Stimulated activated CD4-positive, alpha-beta T cell treated with anti-CD3 and anti-CD28 coated beads, TNF-alpha, amount 100 ng/mL, for 4 hours (primary cell): ENCODE measurements at regions not wholly inside any gene's neighbourhood (a gene's known extent, or its start where the extent isn't known, plus 50 kb on each side); places are given as distances from the start of the nearest gene placed in this dataset.
"Not testable (repeated sequence)": the region's sequence is repeated elsewhere in the genome, so short reads cannot be mapped to it uniquely, and the experiment has no call there.

Experiments used
- DNase-seq, 3 experiments: peaks; one replicate each; pipeline ENCODE4 v3.0.0-alpha.2; 2020; ENCODE audit warnings: low read depth in 3 of 3

DNA sequence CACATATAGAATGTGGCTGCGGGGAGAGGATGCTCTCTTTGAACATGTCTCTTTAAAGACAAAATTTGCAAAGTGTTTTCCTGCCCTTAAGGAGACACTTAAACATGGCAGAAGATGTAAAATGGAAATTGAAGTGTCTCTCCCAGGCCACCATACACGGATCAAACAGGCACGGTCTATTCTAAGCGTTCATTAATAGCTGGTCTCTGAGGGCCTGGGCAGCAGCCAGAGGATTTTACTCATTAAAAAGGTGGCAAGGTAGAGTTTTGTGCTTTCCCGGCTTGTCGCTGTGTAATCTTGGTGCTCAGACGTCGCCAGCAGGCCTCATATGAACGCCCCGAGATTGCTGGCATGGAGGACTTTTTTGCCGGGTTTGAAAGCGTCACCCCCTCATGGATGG lies 205.5 kb downstream of the EMX2 start:
- DNase-seq, result no peak

DNA sequence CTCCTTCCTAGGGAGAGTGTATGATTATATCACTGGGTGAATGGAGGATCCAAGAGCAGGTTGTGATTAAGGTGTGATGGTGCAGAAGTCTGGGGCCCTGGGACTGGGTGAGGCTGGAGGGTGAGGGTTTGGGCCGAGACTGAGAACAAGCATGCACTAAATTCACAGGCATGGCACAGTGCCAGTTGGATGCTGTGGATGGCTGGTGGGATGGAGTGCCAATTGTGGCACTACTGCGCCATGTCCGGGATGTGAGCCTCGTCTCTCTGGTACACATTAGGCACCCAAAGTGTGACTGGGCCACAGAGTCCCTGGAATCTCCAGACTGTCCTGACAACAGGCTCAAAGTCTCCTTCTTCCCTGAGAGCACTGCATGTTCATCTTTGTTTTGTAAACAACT lies 208.1 kb downstream of the EMX2 start:
- no peak for DNase-seq

DNA sequence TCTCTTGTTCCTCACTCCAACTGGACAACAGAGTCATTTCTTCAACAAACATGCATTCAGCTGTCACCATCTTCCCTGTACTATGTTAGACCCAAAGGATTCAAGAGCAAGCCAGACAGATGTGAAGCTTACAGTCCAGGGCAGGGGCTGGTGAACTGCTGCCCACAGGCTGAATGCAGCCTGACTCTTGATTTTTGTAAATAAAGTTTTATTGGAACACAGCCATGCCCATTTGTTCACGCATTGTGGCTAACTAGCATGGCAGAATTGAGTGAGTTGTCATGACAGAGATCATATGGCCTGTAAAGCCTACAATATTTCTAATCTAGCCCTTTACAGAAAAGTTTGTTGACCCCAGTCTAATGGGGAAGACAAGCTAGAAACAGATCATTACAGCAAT lies 208.7 kb downstream of the EMX2 start:
- DNase-seq, result no peak

DNA sequence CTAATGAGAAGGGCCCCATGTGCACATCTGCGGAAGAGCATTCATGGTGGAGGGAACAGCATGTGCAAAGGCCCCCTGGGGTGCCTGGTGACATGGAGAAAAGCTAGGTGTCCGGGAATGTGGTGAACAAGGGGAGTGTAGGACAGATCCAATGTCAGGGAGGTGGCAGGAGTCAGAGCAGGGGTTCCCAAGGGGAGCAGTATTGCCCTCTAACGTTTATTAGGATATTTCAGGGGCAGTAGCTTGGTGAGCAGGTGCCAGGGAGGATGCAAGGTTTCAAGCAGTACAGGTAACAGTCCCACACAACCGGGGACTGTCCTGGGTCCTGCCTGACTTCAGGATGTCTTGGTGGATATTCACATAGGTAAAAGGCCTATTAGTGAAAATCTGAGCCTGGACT lies 209.6 kb downstream of the EMX2 start:
- DNase-seq, result no peak

DNA sequence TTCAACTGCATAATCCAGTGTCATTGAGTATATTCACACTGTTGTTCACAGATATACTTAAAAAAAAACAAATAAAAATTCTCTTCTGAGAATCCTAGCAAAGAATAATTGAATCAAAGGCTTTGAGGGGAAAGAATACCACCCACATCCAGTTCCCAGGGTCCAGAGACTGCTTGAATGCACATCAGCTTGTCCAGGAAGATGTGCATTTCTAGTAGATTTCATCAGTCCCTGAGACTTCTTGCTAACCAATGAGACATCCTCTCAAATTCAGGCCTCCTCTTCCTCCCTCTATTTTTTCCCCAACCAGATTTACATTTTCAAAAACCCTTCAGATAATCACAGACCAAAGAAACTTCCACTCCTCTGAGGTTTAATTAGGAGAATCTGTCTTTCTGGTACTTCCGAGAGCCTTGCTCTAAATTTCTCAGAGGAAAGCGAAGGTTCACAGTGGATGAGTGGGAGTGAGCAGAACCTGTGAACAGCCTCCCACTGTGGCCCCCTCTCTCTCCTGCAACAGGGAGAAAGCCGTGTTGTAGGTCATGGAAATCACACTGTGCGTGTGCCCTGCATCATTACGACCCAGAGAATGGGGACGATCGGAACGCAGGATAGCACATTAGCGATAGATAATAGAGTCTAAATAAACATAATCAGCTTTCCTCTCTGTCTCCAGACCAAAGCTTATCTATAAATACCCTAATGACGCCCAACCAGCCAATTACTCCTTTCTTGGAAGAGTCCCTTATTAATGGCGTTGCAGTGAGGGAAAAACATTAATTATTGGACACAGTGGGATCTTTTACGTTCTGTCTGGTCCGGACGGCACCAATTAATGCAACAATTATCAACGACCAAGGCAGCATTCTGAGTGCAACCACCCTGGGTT lies 212.5 kb downstream of the EMX2 start:
- DNase-seq, result no peak

DNA sequence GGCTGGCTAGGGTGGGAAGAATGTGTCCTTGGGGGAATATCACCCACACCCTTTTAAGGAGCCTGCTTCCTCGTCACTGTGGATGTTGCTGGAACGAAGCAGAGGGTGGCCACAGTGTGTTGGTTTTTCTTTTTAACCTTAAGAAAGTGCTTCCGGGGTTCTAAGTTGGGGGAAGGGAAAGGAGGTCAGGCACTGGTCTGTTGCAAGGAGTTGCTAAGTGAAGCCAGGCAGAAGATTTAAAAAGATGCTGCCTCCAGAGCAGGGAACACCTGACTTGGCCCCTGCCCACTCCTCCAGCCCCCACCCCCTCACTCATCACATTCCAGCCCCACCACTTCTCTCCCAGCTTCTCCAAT lies 213.1 kb downstream of the EMX2 start:
- no peak for DNase-seq

DNA sequence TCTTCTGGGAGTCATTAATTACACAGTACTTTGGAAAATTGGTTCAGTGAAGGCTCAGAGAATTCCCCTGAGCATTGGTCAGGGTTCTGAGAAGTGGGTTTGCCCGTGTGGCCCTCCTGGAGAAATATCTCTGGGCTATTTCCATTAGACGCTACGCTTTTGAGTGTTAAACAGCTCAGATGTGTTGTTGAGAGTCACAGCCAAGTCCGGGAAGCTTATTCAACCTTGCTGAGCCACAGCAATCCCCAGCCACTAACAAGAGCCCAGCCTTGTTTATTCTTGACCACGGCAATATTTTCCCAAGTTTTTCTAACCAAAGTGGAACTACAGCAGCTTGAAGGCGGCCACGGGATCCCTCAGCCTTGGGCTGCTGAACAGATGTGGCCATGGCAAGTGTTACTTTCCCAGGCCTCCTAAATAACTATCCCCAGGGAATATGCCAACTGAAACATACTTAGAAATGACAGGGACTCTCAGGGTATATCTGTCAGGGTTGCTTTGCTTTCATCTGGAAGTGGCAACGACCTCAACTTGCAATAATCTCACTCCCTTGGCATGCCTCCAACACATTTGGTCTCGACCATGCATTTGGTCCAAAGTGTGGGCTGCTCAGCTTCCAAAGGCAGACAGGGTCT lies 214.7 kb downstream of the EMX2 start:
- no peak for DNase-seq

DNA sequence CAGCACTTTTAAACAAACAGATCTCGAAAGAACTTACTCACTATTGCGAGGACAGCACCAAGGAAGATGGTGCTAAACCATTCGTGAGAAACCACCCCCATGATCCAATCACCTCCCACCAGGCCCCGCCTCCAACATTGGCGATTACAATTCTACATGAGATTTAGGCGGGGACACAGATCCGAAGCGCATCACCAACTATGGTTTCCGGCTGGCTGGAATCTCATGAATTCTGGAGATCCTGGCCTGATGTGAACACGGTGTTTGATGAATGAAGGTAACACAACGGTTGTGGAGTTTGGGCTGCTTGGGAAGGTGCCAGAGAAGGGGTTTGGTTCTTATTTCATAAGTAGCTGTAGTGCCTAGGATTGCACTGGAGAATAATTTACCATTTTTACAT lies 216.7 kb downstream of the EMX2 start:
- no peak for DNase-seq

DNA sequence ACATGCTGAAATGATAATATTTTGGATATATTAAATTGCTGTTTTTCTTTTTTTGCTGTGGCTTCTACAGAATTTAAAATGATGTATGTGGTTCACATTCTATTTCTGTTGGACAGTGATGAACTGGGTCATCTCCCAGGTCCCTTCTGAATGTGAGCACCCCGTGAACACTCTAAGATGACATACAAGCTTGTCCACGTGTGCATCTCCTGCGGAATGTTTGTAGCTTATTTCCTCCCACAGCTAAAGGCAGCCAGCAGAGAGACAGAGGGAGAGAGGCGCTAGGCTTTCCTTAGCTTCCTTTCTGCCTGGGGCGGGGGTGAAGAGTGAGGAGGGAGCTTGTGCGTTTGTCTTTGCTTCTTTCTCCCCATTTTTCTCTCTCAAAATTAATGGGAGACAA lies 219.1 kb downstream of the EMX2 start:
- DNase-seq, result no peak

DNA sequence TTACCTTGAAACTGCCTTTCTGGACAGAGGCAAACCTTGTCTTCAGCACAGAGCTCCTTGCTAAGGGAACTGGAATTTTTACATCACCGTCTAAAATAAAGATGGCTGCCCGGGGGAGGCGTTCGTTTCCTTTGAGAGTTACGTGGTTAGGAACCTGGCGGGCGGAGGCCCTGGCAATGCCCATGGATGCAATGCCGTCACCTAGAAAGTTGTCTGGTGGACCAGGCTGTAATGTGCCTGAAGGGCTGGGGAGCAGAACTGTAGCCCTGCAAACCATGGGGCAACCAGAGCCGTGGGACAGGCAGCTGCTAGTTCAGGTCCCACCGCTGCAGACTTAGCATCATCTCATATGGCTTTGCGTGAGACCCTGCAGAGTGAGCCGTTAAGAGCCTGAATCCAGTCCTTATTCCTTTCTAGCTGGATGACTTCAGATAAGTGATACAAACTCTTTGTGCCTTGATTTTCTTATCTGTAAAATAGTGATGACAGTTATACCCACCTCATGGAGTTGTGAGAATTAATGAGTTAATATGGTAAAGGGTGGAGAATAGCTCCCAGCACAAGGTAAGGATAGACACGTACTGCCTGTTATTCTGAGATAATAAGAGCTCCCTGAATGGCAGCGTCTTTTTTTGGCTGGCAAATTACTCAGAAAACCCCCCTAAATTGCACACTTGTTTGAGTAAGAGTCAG lies 219.7 kb downstream of the EMX2 start:
- DNase-seq, result no peak

DNA sequence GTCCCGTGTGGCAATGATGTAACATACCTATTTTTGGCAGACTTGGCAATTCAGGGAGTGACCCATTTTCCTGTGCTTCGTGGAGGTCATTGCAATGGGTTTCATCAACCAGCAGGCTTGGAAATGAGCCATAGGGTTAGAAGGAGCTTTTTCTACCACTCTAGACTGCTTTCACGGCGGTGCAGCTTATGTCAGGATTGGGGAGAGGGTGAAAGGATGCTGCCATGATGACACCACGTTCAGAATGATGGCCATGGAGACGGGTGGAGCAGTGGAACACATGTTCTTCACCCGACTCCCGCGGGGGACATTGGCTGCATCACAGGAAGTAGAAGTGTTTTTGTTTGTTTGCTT lies 220.2 kb downstream of the EMX2 start:
- no peak for DNase-seq

DNA sequence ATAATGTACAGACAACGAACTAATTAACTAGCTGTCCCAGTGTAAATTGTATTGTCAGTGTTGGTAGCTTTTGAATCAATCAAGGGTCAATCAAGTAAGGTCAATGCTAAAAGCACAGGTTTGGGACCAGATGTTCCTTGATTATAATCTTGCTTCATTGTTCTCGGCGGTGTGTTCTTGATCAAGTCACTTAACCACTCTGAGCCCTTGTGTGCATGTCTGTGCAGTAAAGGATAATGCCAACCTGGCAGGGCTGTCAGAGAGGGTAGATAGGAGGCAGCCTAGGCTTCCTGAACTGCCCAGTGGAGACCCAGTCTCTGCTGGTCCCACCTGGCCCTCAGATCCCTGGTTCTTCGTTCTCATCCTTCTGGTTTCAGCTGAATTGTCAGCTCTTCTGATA lies 221.0 kb downstream of the EMX2 start:
- no peak for DNase-seq

DNA sequence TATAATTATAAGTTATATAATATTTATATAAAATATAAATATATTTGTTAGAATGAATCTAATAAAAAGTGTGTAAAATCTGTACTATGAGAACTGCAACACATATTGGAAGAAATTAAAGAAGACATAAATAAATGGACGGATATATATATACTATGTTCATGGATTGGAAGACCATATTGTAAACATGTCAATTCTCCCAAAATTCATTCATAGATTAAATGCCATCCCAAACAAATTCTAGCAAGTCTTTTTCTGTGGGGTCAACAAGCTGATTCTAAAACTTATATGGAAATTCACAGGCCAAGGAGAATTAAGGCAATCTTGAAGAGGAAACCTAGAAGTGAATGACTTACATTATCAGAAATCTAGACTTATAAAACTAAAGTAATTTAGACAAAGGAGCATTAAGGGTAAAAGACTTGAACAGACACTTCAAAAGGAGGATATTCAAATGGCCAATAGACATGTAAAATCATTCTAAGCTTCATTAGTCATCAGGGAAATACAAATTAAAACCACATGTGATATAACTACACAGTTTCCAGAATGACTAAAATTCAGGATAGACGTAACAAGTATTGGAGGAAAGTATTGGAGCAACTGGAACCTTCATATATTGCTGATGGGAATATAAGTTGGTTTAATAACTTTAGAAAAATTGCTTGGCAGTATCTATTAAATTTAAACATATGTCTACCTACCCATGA lies 225.9 kb downstream of the EMX2 start:
- no peak for DNase-seq

DNA sequence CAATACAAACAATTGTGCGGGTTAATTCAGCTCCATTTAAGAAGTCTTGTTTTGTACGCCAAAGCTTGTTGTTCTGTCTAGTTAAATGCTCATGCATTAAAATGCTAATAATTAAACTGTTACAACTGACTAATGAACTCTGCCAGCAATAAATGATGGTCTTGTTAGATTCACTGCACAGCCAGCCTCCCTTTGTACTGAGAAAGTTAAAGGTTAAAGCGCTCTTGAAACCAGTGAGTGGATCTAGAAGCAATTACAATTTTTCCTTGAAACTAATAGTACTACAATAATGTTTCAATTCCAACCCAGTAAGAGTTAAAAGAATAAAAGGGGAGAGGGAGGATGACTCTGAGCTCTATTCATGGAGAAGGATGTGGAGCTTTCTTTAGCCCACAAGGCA lies 233.0 kb downstream of the EMX2 start:
- DNase-seq, result no peak

DNA sequence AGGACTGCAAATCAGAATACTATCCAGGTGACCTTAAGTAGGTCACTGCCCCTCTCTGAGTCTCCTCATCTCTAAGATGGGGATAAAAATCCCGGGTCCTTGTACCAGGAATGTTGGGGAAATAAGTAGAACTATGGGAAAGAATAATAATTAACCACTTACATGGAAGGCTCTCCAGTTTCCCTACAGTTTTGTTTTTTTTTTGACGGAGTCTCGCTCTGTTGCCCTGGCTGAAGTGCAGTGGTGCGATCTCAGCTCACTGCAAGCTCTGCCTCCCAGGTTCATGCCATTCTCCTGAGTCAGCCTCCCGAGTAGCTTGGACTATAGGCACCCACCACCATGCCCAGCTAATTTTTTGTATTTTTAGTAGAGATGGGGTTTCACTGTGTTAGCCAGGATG lies 234.7 kb downstream of the EMX2 start:
- not testable (repeated sequence) for DNase-seq

DNA sequence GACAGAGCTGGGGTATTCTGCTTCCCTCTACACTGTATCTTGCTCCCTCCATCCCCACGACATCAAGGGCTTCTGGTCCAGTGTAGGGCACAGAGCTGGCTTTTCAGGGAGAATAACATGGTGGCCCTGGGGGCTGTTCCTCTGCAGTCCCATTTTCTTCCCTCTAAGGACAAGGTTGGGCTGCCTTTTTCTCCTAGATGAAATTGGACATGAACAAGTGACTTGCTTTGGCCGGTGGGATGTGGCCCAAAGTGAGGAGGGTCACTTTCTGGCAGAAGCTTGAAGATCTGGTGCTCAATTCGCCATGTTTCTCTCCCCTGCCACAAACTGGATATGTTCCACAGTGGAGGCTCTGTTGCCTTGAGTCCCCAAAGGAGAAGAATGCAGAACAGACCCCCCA lies 235.7 kb downstream of the EMX2 start:
- no peak for DNase-seq

DNA sequence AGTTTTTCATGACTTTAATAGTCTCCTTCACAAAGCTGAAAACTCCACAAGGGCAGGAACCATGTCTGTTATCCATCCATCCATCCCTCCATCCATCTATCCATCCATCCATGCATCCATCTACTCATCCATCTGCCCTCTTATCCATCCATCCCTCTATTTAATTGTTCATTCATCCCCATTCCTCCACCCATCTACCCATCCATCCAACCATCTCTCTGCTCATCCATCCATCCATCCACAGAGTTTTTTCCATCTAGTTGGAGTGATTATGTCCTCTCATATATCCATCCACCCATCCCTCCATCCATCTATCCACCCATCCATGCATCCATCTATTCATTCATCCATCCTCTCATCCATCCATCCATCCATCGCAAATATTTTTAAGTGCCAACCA lies 237.9 kb downstream of the EMX2 start:
- DNase-seq, result no peak

DNA sequence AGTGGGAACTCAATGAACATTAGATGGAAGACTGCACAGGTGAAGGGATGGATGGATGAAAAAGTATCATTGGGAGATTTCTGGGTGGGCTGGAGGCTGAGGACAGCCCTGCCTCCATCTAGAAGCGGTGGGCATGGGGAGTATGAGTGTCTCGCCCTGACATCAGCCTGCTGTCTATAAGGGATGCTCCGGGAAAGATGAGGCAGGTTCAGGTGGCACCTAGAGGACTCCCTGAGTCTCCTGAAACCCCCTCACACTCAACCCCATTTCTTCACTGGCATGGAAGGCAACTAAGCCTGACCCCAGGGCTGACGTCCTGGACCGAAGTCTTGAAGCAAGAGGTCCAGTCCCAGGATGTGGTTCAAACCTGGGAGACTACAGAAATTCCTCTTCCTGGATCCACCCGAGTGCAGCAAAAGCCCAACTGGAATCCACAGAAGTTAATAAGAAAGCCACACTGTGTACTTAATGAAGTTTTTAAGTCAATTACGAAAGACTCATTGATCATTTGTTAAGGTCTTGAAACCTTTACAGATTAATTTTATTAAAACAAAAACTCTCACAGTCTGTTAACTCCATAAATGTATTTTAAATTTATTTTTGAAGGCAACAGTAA lies 238.8 kb downstream of the EMX2 start:
- no peak for DNase-seq

DNA sequence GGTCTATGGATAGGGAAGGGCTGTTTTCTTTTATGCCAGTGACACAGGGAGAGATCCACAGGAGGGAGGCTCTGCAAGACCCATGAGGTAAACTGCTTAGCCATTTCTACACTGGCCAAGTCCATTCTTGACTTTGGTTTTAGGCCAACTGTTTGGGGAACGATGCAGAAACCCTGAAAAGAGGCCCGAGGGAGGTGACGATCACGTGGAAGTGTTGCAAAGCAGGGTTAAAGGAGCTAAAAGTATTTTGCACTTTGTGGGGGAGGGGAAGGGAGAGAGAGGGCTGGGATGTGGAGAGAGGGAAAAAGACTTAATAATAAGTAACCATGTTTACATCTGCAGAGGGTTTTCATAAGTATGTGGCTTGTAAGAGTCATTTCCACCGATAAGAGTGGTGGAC lies 239.7 kb downstream of the EMX2 start:
- DNase-seq, result no peak

DNA sequence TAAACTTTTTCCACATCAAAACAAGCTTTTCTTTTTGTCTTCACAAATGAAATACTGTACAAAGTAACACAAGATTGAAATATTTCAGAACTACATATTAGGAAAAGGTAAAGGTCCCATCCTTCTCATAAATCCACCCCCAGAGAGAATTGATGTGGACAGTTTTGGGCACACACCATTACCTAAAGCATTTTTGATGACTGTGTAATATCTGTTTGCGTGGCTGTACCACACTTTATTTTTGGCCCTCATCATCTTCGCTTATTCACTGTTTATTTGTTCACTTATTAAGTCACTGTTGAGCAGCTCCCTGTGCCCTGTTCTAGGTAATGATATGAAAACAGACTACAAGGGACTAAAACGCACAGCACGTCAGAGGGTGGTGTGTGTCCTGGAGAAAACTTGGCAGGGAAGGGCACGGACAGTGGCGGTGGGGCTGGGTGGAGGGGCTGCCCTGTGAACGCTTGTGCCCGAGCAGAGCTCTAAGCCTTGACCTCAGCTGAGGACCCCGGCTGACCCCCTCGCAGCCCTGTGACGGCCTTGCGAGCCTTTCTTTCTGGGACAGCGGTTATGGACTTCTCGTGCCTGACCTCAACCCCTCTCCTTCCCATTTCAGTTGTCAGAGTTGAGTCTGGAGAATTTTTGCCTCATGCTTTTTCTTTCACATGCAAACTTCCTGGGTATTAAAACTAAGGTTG lies 241.3 kb downstream of the EMX2 start:
- DNase-seq, result no peak

DNA sequence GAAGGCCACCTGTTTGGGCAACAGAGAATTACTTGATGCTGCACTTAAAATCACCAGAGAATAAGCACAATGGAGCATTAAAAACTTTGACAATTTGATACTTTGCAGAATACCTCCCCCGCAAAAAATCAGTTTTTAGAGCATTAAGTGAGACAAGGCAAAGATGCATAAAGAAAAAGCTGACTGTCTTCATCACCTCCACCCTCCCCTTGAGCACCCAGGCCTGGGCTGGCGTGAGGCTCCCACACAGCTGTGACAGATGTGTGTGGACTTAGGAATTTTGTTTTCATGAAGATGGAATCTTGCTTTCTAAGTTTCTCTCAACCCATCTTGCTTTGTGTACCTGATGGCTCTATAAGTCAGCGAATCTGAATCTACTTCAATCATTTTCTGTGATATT lies 242.2 kb downstream of the EMX2 start:
- DNase-seq, result no peak
